ENCODE measurements at regions not wholly inside any gene's neighbourhood (a gene's known extent, or its start where the extent isn't known, plus 50 kb on each side); places are given as distances from the start of the nearest gene placed in this dataset.

DNA sequence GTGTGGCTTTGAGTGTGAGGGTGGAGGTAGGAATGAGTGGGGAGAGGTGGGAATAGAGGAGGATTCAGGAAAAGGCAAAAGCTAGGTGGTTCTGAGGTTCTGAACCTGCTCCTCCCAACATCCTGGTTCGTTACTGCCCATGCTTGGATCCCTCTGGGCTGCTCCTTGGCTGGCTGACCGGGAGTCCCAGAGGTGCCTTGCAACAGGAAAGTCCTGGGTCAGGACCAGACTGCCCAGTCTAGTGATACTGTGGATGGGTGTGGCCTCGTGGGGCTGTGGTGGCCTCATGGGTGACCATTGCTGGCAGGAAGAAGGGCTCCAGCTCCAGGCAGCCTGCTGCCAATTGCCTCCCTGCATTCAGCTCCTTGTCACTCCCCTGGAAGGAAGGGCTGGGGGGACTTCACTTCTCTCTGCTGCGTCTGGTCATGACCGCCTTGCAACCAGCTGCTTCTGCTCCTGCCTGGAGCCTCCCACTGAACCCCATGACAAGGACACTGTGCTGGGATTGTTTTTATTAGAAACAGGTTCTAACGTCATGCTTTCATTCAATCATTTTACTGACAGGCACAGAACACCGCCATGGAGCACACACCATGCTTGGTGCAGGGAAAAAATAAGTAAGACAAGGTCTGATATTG lies 61.5 kb upstream of the UBL3 start:
- DNase-seq (ENCODE audit: extremely low read depth, low read depth): no peak
- TF ChIP-seq CTCF (IDR thresholded peaks at IDR 0.05; ENCODE audit: low read depth, low read length, missing control alignments): no peak
- H3K4me3 ChIP-seq (replicated peaks; ENCODE audit: low read depth, low read length): no peak overlapping the region

DNA sequence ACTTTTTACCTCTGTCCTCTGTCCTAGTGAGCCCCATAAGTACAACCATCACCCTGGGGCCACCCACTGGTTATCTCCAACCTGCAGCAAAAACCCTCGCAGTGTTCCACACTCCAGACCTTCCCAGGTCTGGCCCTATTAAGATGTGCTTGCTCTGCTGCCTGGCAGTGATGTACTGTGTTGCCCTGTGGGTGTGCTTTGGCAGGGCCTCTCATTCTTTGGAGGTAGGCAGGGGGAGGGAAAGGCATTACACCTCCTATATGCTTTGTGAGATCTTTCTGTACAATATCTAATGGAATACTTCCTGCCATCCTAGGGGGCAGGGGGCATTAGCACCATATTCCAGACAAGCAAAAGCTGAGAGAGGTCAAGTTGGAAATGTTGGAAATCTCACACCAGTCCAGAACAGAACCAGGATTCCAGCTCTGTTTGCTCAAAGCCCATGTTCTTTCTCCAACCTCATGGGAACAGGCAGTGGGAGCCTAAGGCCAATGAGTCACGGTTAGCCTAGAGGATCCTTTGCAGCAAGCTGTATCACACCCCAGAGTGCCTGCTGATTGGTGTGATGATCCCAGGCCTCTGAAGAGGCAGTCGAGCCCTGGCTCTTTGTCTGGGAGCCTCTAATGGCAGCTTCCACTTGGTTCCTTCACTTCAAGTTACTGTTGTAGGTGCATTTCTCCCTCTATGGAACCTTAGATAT lies 59.7 kb upstream of the UBL3 start:
- TF ChIP-seq CTCF (IDR thresholded peaks at IDR 0.05; ENCODE audit: low read depth, low read length, missing control alignments): no peak
- no peak for DNase-seq (ENCODE audit: extremely low read depth, low read depth)
- no peak overlapping the region for H3K4me3 ChIP-seq (replicated peaks; ENCODE audit: low read depth, low read length)

DNA sequence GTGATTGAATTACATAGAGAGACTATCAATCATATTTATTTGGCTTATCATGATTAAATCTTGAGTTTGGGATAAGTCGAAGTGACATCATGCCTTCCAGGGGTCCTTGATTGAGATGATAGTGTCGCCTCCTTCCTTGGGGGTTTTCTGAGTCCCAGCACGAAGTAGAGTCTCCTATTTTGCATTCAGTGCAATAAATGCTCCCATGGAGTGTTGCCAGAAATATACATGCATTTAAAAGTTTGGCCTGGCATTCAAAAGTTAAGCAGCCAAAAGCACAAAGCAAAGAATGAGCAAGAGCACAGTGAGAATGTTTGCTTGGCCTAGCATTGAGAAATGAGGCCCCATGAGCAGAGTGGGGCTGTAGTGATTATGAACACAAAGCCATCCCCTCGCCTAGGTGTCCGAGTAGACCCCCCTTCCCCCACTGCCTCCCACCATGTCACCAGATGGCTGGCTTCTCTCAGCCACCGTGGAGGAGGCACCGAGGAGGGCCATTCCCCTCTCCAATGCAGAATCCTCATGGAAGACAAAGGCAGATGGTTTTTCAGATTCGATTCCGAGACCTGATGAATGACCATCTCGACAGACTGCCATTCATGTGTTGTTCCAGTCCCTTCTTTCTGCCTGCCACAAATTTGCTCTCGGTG lies 58.8 kb upstream of the UBL3 start:
- no peak for TF ChIP-seq CTCF (IDR thresholded peaks at IDR 0.05; ENCODE audit: low read depth, low read length, missing control alignments)
- no peak for DNase-seq (ENCODE audit: extremely low read depth, low read depth)
- no peak overlapping the region for H3K4me3 ChIP-seq (replicated peaks; ENCODE audit: low read depth, low read length)

- H3K4me3 ChIP-seq (replicated peaks; ENCODE audit: low read depth, low read length): no peak overlapping the region
- DNase-seq (ENCODE audit: extremely low read depth, low read depth): peak; percentile 81
- no peak for TF ChIP-seq CTCF (IDR thresholded peaks at IDR 0.05; ENCODE audit: low read depth, low read length, missing control alignments)
Observed at GRCh38 chr13:29908416-29909080, 58.1 kb upstream of the UBL3 start.

DNA sequence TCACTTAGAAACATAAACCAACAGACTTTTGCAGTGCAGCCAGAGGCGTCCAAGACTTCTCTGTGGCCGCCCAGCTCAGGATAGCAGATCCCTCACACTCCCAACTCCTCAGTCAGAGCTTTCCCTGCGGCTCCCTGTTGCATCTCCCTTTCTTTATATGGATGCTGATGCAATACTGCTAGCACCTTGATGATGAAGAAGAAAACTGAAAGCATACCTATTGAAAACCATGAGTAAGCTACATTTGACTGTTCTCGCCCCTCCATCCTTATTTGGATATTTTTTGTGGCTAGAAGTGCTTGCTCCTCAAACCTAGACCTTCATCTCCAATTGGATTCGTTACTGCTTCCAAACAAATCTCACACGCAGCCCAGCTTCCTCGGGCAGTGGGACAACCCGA lies 57.3 kb upstream of the UBL3 start:
- no peak for DNase-seq (ENCODE audit: extremely low read depth, low read depth)
- no peak overlapping the region for H3K4me3 ChIP-seq (replicated peaks; ENCODE audit: low read depth, low read length)
- TF ChIP-seq CTCF (IDR thresholded peaks at IDR 0.05; ENCODE audit: low read depth, low read length, missing control alignments): no peak

- no peak for TF ChIP-seq CTCF (IDR thresholded peaks at IDR 0.05; ENCODE audit: low read depth, low read length, missing control alignments)
- H3K4me3 ChIP-seq (replicated peaks; ENCODE audit: low read depth, low read length): no peak overlapping the region
- DNase-seq (ENCODE audit: extremely low read depth, low read depth): no peak
Observed at GRCh38 chr13:29906432-29907011, 56.1 kb upstream of the UBL3 start.

Measured in HFF-Myc (cell line).